ENCODE measurements at regions not wholly inside any gene's neighbourhood (a gene's known extent, or its start where the extent isn't known, plus 50 kb on each side); places are given as distances from the start of the nearest gene placed in this dataset.

DNA sequence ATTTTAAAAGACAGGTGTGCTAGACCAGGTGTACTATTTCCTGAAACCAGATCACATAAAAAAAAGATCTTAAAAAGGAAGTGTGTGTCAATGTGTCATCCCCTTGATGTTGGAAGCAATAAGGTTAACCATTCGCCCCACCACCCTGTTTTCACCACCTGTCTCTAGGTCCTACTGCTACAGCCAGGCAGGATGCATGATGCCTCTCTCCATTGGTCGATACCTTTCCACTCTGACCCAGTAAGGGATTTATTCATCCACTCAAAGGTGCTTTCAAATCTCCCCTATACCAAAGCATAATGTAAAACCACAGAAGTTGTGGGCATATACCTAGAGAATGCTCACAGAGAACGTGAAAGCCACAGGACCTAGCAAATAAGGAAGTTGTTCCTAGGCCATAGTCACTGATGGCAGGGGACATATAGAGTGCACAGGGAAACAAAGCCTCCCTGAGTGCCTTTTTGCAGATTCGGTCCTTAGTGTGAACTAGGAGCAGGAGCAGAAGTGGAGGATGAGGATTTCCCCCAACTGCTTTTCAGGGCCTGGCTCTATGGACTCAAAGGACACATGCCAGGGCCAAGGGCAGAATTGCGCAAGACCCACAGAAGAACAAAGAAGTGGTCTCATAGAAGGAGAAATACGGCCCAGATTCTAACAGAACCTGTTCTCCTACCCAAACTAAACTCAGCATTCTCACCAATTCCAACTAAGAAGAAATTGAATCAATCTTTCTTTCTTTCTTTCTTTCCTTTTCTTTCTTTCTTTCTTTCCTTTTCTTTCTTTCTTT is 631.5 kb upstream of the NRP1 start:
- Histone ChIP-seq H4K5ac (ENCODE audit: insufficient read length, low read depth, low read length) (no peak overlapping the region), H2AK5ac (ENCODE audit: low read depth, low read length) (no peak overlapping the region), H3K27me3 (replicated peaks in 1 of 4; ENCODE audit: control insufficient read depth in 3 of 4, extremely low read depth in 1 of 4, insufficient read depth in 3 of 4, low read length in 3 of 4) (no peaks in the 10 kb centered on the region), H2BK5ac (ENCODE audit: low read depth, low read length) (no peak overlapping the region), H2BK20ac (ENCODE audit: low read length) (0 out of 2 replicates have a peak overlapping the region, but pooled peaks have one; percentile 34), H4K20me1 (replicated peaks in 1 of 2; ENCODE audit: control insufficient read depth in 1 of 2, insufficient read depth in 2 of 2, low read length in 2 of 2) (no peaks in the 10 kb centered on the region), H3K9me3 (ENCODE audit: insufficient read depth in 2 of 2, low read depth in 1 of 2, low read length in 1 of 2) (no peaks in the 10 kb centered on the region), H3K4ac (replicated peaks; ENCODE audit: insufficient read length, low read depth, low read length) (no peak overlapping the region), H4K8ac (ENCODE audit: extremely low read depth, insufficient read depth, low read length) (no peak overlapping the region), H3K14ac (ENCODE audit: insufficient read length) (no peak overlapping the region), H3K18ac (ENCODE audit: extremely low read depth, low read length) (no peak overlapping the region), H3K23ac (ENCODE audit: insufficient read length) (no peak overlapping the region), H2BK120ac (replicated peaks; ENCODE audit: low read depth, low read length) (no peak overlapping the region), H3K23me2 (ENCODE audit: low read depth, low read length) (peaks cover 2% of the 10 kb centered on the region; the same call in 1 of the 2 replicates), H3K79me1 (ENCODE audit: low read depth, low read length) (no peaks in the 10 kb centered on the region), H3K79me2 (ENCODE audit: control insufficient read depth in 1 of 2, insufficient read depth in 2 of 2, low read length in 2 of 2) (no peaks in the 10 kb centered on the region), H3K36me3 (ENCODE audit: control insufficient read depth in 2 of 4, insufficient read depth in 4 of 4, low read length in 3 of 4) (no peaks in the 10 kb centered on the region), H4K91ac (replicated peaks; ENCODE audit: insufficient read length, low read length) (no peak overlapping the region), H3K56ac (replicated peaks; ENCODE audit: insufficient read length, low read depth, low read length) (no peak overlapping the region), H3K4me2 (ENCODE audit: insufficient read depth in 1 of 2, low read depth in 2 of 2, low read length in 2 of 2) (no peak overlapping the region), H3K27ac (ENCODE audit: low read depth, low read length) (no peak overlapping the region), H3K4me3 (ENCODE audit: extremely low read depth in 1 of 4, insufficient read depth in 2 of 4, low read depth in 3 of 4, low read length in 4 of 4) (no peak overlapping the region), H3K4me1 (replicated peaks in 1 of 4; ENCODE audit: control insufficient read depth in 3 of 4, insufficient read depth in 4 of 4, low read length in 3 of 4) (no peaks in the 10 kb centered on the region), H3K9ac (replicated peaks in 1 of 4; ENCODE audit: extremely low read depth in 1 of 4, low read depth in 3 of 4, low read length in 3 of 4) (no peak overlapping the region), H2BK12ac (ENCODE audit: low read depth, low read length) (no peak overlapping the region), H2AFZ (ENCODE audit: low read length) (no peak overlapping the region), H2BK15ac (ENCODE audit: low read length) (no peak overlapping the region)
- DNase-seq (ENCODE audit: low read depth in 1 of 2, low spot score in 2 of 2) (no peak), FAIRE-seq (no peak)
- WGBS, 2 experiments (ENCODE audit: extremely low coverage in 1 of 2, insufficient coverage in 1 of 2, insufficient read length in 1 of 2, insufficient replicate concordance in 2 of 2, low coverage in 1 of 2, low lambda C conversion rate in 2 of 2, missing lambda C conversion rate in 1 of 2), result 91% methylated on average over 6 of the region's 6 CpGs; no CpG with 5 or more reads in 1 of the 2 experiments
- POLR2A ChIA-PET (ENCODE audit: partially characterized antibody), result no interaction called here
- CTCF ChIA-PET (ENCODE audit: partially characterized antibody), result no interaction called here
- TF ChIP-seq CEBPB (IDR thresholded peaks at IDR 0.05; ENCODE audit: low read depth, low read length) (peak; percentile 94), POLR2A (IDR thresholded peaks at IDR 0.05; ENCODE audit: control extremely low read depth in 1 of 2, low read depth in 2 of 2, low read length in 2 of 2) (no peak), JUND (IDR thresholded peaks at IDR 0.05; ENCODE audit: low read length) (no peak), POLR2AphosphoS5 (IDR thresholded peaks at IDR 0.05; ENCODE audit: low read depth, low read length) (no peak), KDM4A (IDR thresholded peaks at IDR 0.05; ENCODE audit: low read depth, low read length, severe bottlenecking) (no peak), CREB1 (IDR thresholded peaks at IDR 0.05) (no peak)
- TF ChIP-seq, protein P1, sequence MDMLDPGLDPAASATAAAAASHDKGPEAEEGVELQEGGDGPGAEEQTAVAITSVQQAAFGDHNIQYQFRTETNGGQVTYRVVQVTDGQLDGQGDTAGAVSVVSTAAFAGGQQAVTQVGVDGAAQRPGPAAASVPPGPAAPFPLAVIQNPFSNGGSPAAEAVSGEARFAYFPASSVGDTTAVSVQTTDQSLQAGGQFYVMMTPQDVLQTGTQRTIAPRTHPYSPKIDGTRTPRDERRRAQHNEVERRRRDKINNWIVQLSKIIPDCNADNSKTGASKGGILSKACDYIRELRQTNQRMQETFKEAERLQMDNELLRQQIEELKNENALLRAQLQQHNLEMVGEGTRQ (IDR thresholded peaks at IDR 0.05; ENCODE audit: low read length), result no peak

Measured in H1 (cell line).